Activated CD8-positive, alpha-beta memory T cell treated with anti-CD3 and anti-CD28 coated beads, Interleukin-2, amount 10 ng/mL, durations not matched to agents 7 days and 5 days (primary cell): ENCODE measurements at regions not wholly inside any gene's neighbourhood (a gene's known extent, or its start where the extent isn't known, plus 50 kb on each side); places are given as distances from the start of the nearest gene placed in this dataset.

Experiments
- ATAC-seq: fragments of 150-1000 bp; cut with Tn5 transposase; one replicate; pipeline ENCODE4 v1.10.0; 2021; ENCODE audit warnings: moderate library complexity
- CTCF ChIA-PET: fragments of 350-600 bp; sonication (Branson Sonifier 250); formaldehyde crosslinking; loops from one replicate; lab custom pipeline; 2021; ENCODE audit warnings: antibody characterized with exemption; lab: Charles Lee
- DNase-seq: peaks from one replicate; pipeline ENCODE4 v3.0.0-alpha.2; 2020
- H3K27ac Mint-ChIP-seq: one replicate; pipeline ENCODE4 v1.8.0; 2021; ENCODE audit warnings: mild to moderate bottlenecking, mixed read lengths
- H3K27me3 Mint-ChIP-seq: one replicate; pipeline ENCODE4 v1.8.0; 2021; ENCODE audit warnings: mixed read lengths
- H3K36me3 Mint-ChIP-seq: one replicate; pipeline ENCODE4 v1.8.0; 2021; ENCODE audit warnings: mild to moderate bottlenecking, mixed read lengths
- H3K4me1 Mint-ChIP-seq: one replicate; pipeline ENCODE4 v1.8.0; 2021; ENCODE audit warnings: mixed read lengths
- H3K4me3 Mint-ChIP-seq: one replicate; pipeline ENCODE4 v1.8.0; 2021; ENCODE audit warnings: mild to moderate bottlenecking, moderate library complexity, mixed read lengths
- H3K9me3 Mint-ChIP-seq: one replicate; pipeline ENCODE4 v1.8.0; 2022; ENCODE audit warnings: low read depth, mixed read lengths

DNA sequence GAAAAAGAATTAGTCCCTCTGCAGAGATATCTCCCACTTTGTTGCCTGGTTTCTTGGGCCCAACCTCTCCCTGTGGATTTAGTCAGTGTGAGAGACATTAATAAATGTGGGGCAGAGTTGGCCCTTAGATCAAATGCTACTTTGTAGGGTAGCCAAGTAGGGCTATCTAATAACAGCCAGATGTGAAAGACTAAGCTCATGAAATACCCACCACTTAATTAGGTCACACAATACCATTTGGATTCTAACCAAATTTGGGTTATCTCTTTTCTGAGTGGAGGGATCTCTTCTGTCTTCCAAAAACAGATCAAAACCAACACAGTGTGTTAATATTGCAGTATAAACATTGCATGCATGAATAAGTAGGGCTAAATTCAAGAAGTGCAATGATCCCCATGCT is 626.8 kb upstream of the ZEB2 start:
- CTCF ChIA-PET, result no interaction called here
- Mint-ChIP-seq H3K27ac (no peak overlapping the region), H3K27me3 (no peaks in the 10 kb centered on the region), H3K4me1 (no peaks in the 10 kb centered on the region), H3K9me3 (no peaks in the 10 kb centered on the region), H3K4me3 (no peak overlapping the region), H3K36me3 (no peaks in the 10 kb centered on the region)
- DNase-seq, result no peak
- ATAC-seq, result no peak

DNA sequence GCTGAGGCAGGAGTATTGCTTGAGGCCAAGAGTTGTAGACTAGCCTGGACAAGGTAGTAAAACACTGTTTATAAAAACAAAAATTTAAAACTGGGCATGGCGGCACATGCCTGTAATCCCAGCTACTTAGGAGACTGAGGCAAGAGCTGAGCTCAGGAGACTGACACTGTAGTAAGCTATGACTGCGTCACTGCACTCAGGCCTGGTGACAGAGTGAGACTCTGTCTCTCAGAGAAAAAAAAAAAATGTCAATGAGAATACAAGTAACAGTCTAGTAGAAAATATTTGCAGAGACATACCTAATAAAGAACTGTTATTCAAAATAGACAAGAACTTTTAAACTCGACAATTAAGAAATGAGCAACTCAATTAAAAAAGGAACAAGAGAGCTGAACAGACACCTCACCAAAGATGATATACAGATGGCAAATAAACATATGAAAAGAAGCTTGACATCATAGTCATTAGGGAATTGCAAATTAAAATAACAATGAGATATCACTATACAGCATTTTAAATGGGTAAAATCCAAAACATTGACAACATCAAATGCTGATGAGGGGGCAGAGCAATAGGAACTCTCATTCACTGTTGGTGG is 624.3 kb upstream of the ZEB2 start:
- no peaks in the 10 kb centered on the region for H3K9me3 Mint-ChIP-seq
- H3K4me3 Mint-ChIP-seq, result no peak overlapping the region
- CTCF ChIA-PET, result no interaction called here
- no peaks in the 10 kb centered on the region for H3K36me3 Mint-ChIP-seq
- H3K27me3 Mint-ChIP-seq, result no peaks in the 10 kb centered on the region
- no peak overlapping the region for H3K27ac Mint-ChIP-seq
- H3K4me1 Mint-ChIP-seq, result no peaks in the 10 kb centered on the region
- DNase-seq (no peak), ATAC-seq (no peak)

DNA sequence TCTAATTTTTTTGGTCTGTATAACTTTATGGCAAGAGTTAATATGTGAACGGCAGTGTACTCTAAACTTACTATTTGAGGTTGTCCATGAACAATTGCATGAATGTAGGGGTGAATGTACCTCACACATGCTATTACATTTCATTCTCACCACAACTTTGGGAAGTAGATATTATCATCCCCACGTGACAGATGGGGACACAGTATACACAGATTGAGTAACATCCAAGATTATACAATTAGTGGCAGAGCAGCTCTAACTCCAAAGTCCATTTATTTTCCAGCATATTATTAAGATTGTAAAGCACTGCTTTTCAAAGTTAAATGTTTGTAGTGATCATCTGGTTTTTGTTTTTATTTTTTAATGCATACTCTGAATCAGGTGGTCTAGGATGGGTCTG is 622.1 kb upstream of the ZEB2 start:
- ATAC-seq (no peak), DNase-seq (no peak)
- Mint-ChIP-seq H3K9me3 (no peaks in the 10 kb centered on the region), H3K4me1 (no peaks in the 10 kb centered on the region), H3K4me3 (no peak overlapping the region), H3K27me3 (no peaks in the 10 kb centered on the region), H3K36me3 (no peaks in the 10 kb centered on the region), H3K27ac (no peak overlapping the region)
- CTCF ChIA-PET, result no interaction called here

DNA sequence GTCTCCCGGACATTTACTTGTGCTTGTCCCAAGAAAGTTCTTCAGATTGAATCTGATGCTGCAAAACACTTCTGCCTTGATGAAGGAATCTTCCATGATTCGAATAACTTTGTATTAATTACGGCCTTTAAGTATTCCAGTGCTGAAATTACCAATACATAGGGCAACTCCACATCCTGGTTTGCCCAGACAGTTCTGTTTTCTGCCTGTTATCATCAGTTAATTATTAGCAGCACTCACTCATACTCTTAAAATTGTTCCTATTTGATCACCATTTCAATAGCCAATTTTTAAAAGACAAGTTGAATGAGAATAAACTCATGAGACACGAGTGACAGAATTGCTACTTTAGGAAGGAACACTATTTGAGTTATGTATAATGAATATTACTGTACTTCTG is 620.7 kb upstream of the ZEB2 start:
- CTCF ChIA-PET, result no interaction called here
- ATAC-seq (no peak), DNase-seq (no peak)
- H3K27me3 Mint-ChIP-seq, result no peaks in the 10 kb centered on the region
- no peak overlapping the region for H3K27ac Mint-ChIP-seq
- no peaks in the 10 kb centered on the region for H3K4me1 Mint-ChIP-seq
- H3K9me3 Mint-ChIP-seq, result no peaks in the 10 kb centered on the region
- no peak overlapping the region for H3K4me3 Mint-ChIP-seq
- no peaks in the 10 kb centered on the region for H3K36me3 Mint-ChIP-seq

DNA sequence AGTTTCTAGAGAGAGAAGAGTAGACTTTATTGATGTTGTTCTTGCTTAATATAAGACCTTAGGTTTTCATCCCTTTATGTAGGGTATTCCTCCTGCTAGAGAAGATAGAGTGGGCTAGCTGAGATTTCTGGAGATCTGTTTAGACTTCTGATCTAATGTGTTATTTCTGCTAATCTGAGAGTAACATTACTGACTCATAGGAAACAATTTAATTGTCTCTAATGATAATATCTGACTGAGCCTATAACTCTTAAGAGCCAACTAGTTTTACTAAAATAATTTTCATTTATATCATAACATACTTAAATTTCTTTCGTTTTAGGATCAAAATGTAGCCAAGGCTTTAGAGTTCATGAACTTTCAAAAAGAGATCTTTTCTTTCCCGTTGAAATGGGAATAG is 618.7 kb upstream of the ZEB2 start:
- CTCF ChIA-PET, result no interaction called here
- no peaks in the 10 kb centered on the region for H3K36me3 Mint-ChIP-seq
- H3K9me3 Mint-ChIP-seq, result no peaks in the 10 kb centered on the region
- H3K4me1 Mint-ChIP-seq, result no peaks in the 10 kb centered on the region
- DNase-seq, result no peak
- no peaks in the 10 kb centered on the region for H3K27me3 Mint-ChIP-seq
- no peak overlapping the region for H3K27ac Mint-ChIP-seq
- no peak for ATAC-seq
- H3K4me3 Mint-ChIP-seq, result no peak overlapping the region

DNA sequence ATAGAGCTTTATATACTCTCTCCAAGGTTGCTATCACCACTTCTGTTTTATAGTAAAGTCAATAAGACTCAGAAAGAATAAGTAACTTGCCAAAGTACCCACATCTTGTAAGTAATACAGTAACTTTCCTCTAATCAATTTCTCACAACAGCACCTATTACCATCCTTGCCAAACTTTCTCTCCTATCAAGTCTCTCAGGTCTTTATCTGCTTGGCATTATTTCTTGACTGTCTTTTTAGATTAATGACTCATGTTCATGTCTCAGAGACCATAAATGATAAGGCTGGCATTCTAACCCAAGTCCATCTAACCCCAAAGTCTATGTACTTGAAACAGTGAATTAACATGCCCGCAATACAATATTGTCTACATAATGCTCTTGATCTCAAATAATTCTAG is 618.0 kb upstream of the ZEB2 start:
- Mint-ChIP-seq H3K4me3 (no peak overlapping the region), H3K9me3 (no peaks in the 10 kb centered on the region), H3K4me1 (no peaks in the 10 kb centered on the region), H3K36me3 (no peaks in the 10 kb centered on the region), H3K27ac (no peak overlapping the region), H3K27me3 (no peaks in the 10 kb centered on the region)
- ATAC-seq, result no peak
- no peak for DNase-seq
- CTCF ChIA-PET, result no interaction called here

DNA sequence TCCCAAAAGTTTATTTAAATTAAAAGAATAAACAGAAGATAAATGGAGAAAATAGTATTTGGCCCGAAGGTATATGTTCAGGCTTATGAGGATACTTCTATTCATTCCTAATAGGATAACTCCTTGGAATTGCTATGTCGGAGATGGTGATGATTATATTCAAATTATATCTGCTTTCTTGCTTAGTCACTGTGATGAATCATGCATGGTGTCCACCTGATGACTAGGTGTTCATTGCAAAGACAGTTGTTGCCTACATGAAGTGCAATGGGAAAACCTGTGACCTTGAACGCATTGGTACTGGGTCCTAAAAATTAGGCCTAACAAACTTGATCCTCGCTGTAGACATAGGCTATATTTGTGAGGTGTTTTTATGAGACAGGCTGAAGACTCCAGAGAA is 617.3 kb upstream of the ZEB2 start:
- Mint-ChIP-seq H3K27ac (no peak overlapping the region), H3K27me3 (no peaks in the 10 kb centered on the region), H3K9me3 (no peaks in the 10 kb centered on the region), H3K4me1 (no peaks in the 10 kb centered on the region), H3K36me3 (no peaks in the 10 kb centered on the region), H3K4me3 (no peak overlapping the region)
- no peak for DNase-seq
- CTCF ChIA-PET, result no interaction called here
- ATAC-seq, result no peak

DNA sequence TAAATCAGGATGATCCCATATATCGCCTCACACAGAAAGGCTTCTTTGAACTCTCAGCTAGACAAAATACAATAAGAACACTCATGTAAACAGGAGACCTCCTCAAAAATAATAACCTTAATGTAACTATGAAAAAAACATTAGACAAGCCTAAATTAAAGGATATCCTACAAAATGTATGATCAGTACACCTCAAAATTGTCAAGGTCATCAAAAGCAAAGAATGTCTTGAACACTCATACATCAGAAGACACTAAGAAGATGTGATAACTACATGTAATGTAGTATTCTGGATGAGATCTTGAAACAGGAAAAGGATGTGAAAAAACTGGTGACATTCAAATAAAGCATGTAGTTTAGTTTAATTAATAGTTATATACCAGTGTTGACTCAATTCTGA is 616.8 kb upstream of the ZEB2 start:
- Mint-ChIP-seq H3K36me3 (no peaks in the 10 kb centered on the region), H3K4me1 (no peaks in the 10 kb centered on the region)

DNA sequence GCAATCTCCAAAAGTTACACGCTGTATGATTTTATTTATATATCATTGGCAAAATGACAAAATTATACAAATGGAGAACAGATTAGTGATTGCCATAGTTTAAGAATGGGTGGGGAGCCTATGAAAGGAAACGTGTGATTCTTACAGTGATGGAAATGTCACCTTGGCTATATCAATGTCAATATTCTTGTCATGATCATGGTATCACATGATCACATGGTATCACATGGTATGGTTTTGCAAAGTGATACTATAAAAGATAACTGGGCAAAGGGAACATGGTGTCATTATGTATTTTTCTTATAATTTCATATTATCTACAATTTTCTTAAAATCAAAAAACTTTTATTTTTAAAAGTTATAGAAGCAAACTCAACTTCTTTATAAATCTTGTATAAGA is 606.2 kb upstream of the ZEB2 start:
- H3K4me1 Mint-ChIP-seq, result no peaks in the 10 kb centered on the region
- ATAC-seq, result no peak
- CTCF ChIA-PET, result no interaction called here
- no peaks in the 10 kb centered on the region for H3K36me3 Mint-ChIP-seq
- no peak for DNase-seq
- no peaks in the 10 kb centered on the region for H3K9me3 Mint-ChIP-seq
- H3K27me3 Mint-ChIP-seq, result peaks cover 3% of the 10 kb centered on the region
- H3K4me3 Mint-ChIP-seq, result no peak overlapping the region
- H3K27ac Mint-ChIP-seq, result no peak overlapping the region

More for the DNA sequence above, 616.8 kb upstream of the ZEB2 start:
- Mint-ChIP-seq H3K9me3 (no peaks in the 10 kb centered on the region), H3K4me3 (no peak overlapping the region), H3K27ac (no peak overlapping the region), H3K27me3 (no peaks in the 10 kb centered on the region)
- CTCF ChIA-PET, result no interaction called here
- no peak for DNase-seq
- ATAC-seq, result no peak

DNA sequence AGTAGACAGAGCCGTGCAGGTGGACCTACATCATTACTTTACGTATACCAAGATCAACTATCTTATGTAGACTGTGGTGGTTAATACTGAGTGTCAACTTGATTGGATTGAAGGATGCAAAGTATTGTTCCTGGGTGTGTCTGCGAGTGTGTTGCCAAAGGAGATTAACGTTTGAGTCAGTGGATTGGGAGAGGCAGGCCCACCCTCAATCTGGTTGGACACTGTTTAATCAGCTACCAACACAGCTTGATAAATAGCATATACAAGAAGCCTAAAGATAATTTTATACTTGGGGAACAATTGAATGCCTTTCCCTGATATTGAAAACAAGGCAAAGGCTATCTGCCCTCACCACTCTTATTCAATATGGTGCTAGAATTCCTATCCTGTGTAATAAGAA is 604.2 kb upstream of the ZEB2 start:
- peaks cover 6% of the 10 kb centered on the region for H3K27me3 Mint-ChIP-seq
- H3K36me3 Mint-ChIP-seq, result no peaks in the 10 kb centered on the region
- H3K9me3 Mint-ChIP-seq, result no peaks in the 10 kb centered on the region
- ATAC-seq, result no peak
- H3K4me1 Mint-ChIP-seq, result no peaks in the 10 kb centered on the region
- CTCF ChIA-PET, result no interaction called here
- H3K4me3 Mint-ChIP-seq, result no peak overlapping the region
- no peak overlapping the region for H3K27ac Mint-ChIP-seq
- DNase-seq, result no peak

DNA sequence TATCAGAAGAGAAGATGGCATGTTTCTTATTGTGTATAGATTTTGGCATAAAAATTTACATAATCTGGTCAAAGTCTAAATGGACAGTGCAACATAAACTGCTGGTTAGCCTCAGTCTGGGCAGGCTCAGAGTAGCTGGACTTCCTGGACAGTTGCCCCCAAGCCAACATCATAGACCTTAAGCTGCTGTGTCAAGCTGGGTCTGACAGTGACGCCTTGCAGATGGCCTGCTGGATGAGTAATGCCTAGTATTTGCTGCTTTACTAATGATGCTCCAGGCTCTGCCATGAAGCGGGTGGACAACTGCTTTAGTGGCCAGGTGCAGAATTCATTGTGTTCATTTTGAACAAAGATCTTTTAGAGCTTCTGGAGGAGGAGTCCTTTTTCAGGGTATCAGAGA is 603.7 kb upstream of the ZEB2 start:
- H3K4me1 Mint-ChIP-seq, result no peaks in the 10 kb centered on the region

DNA sequence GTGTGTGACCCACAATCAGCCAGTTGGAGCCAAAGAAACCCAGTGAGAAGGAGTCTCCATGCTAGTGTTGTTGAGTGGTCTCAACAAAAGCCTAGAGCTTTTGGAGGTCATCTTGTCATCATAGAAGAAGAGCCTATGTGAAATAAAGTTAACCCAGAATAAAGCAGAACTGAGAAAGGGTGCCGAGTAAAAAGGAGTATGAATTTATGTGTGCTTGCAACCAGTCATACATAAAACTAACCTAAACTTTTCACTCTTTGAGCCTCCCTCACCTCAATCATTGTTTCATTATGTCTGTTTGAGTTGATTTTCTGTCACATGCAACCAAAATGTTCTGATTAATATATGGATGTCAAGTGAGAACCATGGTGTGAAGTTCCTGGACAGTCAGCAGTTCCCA is 599.3 kb upstream of the ZEB2 start:
- H3K36me3 Mint-ChIP-seq, result no peaks in the 10 kb centered on the region
- H3K4me3 Mint-ChIP-seq, result no peak overlapping the region
- peaks cover 3% of the 10 kb centered on the region for H3K27me3 Mint-ChIP-seq
- CTCF ChIA-PET, result no interaction called here
- no peaks in the 10 kb centered on the region for H3K9me3 Mint-ChIP-seq
- DNase-seq, result no peak
- H3K27ac Mint-ChIP-seq, result no peak overlapping the region
- no peaks in the 10 kb centered on the region for H3K4me1 Mint-ChIP-seq
- ATAC-seq, result no peak

More for the DNA sequence above, 603.7 kb upstream of the ZEB2 start:
- no peak for ATAC-seq
- CTCF ChIA-PET, result interaction anchor here (0.6 kb wide), 1 partner anchor 655 kb away, joined by 3 read pairs; no protein-coding TSS in a partner anchor
- no peaks in the 10 kb centered on the region for H3K36me3 Mint-ChIP-seq
- H3K27ac Mint-ChIP-seq, result no peak overlapping the region
- H3K27me3 Mint-ChIP-seq, result peaks cover 6% of the 10 kb centered on the region
- no peak for DNase-seq
- H3K4me3 Mint-ChIP-seq, result no peak overlapping the region
- no peaks in the 10 kb centered on the region for H3K9me3 Mint-ChIP-seq

DNA sequence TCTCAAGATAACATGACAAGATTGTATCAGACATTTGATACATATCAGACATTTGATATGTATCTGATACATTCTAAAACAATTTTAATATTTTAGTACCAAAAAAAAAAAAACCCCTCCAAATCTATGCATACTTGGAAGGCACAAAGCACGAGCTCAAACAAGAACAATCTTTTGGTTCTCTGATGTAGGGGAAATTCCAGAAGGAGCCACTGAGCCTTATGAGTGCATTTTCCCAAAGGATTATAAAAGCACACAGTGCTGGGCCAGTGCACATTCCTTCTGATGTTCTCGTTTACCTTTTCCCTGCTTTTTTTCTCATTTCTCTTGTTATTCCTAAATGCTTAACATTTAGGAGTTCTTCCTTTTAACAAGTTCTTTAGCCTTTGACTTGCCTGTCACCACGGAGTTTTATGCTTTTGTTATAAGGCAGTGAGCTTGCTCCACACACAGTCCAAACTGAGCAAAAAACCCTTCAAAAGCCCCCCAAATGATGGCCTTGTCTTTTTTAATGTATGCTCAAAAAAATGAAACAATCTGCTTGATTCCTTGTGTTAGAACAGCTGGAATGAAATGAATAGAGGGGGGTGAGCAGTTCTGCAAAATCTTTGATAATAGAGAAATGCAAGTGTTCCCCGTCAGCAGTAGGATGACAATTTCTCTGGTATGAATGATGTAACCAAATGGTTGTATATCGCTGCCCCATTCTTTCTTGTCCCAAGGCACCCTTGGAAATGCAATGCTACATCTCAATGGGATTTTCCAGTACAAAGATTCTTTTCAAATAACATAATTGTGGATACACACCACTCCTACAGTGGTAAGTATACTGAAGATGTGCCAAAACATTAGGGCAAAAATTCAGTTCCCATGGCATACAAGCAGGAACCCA is 597.2 kb upstream of the ZEB2 start:
- Mint-ChIP-seq H3K27me3 (peaks cover 3% of the 10 kb centered on the region), H3K36me3 (no peaks in the 10 kb centered on the region), H3K4me1 (no peaks in the 10 kb centered on the region), H3K9me3 (no peaks in the 10 kb centered on the region), H3K27ac (no peak overlapping the region), H3K4me3 (no peak overlapping the region)
- DNase-seq (no peak), ATAC-seq (no peak)
- CTCF ChIA-PET, result no interaction called here

DNA sequence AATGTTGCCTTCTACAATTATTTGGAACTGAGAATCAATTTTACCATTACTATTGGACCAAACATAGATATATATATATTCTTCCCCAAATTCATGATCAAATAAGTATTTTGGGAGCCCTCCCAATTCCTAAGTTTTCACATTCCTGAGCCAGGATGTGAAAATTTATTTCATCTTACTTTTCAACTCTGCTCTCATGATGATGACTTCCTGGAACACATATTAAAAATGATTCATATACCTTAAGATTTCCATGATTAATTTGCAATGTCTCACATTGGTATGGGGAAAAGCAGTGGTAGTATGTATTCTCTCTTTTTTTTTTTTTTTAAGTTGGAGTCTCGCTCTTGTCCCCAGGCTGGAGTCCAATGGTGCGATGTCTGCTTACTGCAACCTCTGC is 596.1 kb upstream of the ZEB2 start:
- ATAC-seq (no peak), DNase-seq (no peak)
- H3K27me3 Mint-ChIP-seq, result peaks cover 3% of the 10 kb centered on the region
- CTCF ChIA-PET, result no interaction called here
- no peak overlapping the region for H3K4me3 Mint-ChIP-seq
- H3K9me3 Mint-ChIP-seq, result no peaks in the 10 kb centered on the region
- H3K36me3 Mint-ChIP-seq, result no peaks in the 10 kb centered on the region
- H3K27ac Mint-ChIP-seq, result no peak overlapping the region
- H3K4me1 Mint-ChIP-seq, result no peaks in the 10 kb centered on the region
